Gastrocnemius medialis (tissue), 4 donors: ENCODE measurements at regions not wholly inside any gene's neighbourhood (a gene's known extent, or its start where the extent isn't known, plus 50 kb on each side); places are given as distances from the start of the nearest gene placed in this dataset.

Experiments
- ATAC-seq, 2 donors: fragments of 150-250 bp; one replicate each; pipeline ENCODE4 v1.9.1; 2016
- DNase-seq, 2 donors: peaks; one replicate each; pipeline ENCODE4 v3.0.0-alpha.2; 2019
- H3K27ac ChIP-seq, 4 donors: fragments of 200-600 bp; sonication (generic); 1 replicate in 1 of 4; 2 replicates in 3 of 4; pipeline ENCODE4 v1.5.1; 2016 to 2018; ENCODE audit warnings: mild to moderate bottlenecking in 2 of 4, moderate library complexity in 1 of 4
- H3K27me3 ChIP-seq, 3 donors: fragments of 200-600 bp; sonication (generic) in 2 of 3; 1 replicate in 1 of 3; 2 replicates in 2 of 3; pipeline versions ENCODE4 v1.5.1 to v1.6.0; 2016 to 2019; ENCODE audit warnings: mild to moderate bottlenecking in 1 of 3, moderate library complexity in 1 of 3
- H3K36me3 ChIP-seq, 2 donors: fragments of 200-600 bp; sonication (generic) in 1 of 2; one replicate each; pipeline ENCODE4 v1.5.1; 2017 to 2018
- H3K4me1 ChIP-seq, 2 donors: fragments of 200-600 bp; sonication (generic) in 1 of 2; one replicate each; pipeline ENCODE4 v1.5.1; 2016 to 2017; ENCODE audit warnings: mild to moderate bottlenecking in 2 of 2
- H3K4me3 ChIP-seq, 4 donors: fragments of 200-600 bp; sonication (generic) in 3 of 4; 1 replicate in 1 of 4; 2 replicates in 3 of 4; pipeline ENCODE4 v1.5.1; 2016 to 2019; ENCODE audit warnings: mild to moderate bottlenecking in 2 of 4
- H3K9me3 ChIP-seq, 3 donors: fragments of 200-600 bp; sonication (generic) in 2 of 3; 1 replicate in 1 of 3; 2 replicates in 2 of 3; pipeline ENCODE4 v1.5.1; 2016 to 2019
- POLR2A ChIP-seq, 2 donors: fragments of 450-650 bp; IDR thresholded peaks; one replicate each; pipeline ENCODE4 v1.6.1; 2017; ENCODE audit warnings: antibody characterized with exemption in 2 of 2, mild to moderate bottlenecking in 2 of 2, moderate library complexity in 2 of 2
- in situ Hi-C, 4 donors: fragments of 200-750 bp; cut with MboI; loops; one replicate each; pipeline versions ENCODE4 v1.15.0 to v1.8.0; 2017; ENCODE audit warnings: low sequenced_read_pairs in 4 of 4
- intact Hi-C: fragments of 100-400 bp; cut with DNase I; formaldehyde crosslinking; loops from one replicate; pipeline ENCODE4 v1.15.1; 2023; ENCODE audit warnings: low total_unique reads
- TF ChIP-seq, protein P1 (sequence below), 5 experiments: fragments of 450-650 bp in 3 of 5; fragments of 200-600 bp in 2 of 5; sonication (generic) in 2 of 5; IDR thresholded peaks in 4 of 5; conservative IDR thresholded peaks in 1 of 5; 1 replicate in 4 of 5; 2 replicates in 1 of 5; pipeline ENCODE4 v1.5.1; 2016 to 2019; ENCODE audit warnings: antibody characterized with exemption in 5 of 5, mild to moderate bottlenecking in 3 of 5, moderate library complexity in 3 of 5

DNA sequence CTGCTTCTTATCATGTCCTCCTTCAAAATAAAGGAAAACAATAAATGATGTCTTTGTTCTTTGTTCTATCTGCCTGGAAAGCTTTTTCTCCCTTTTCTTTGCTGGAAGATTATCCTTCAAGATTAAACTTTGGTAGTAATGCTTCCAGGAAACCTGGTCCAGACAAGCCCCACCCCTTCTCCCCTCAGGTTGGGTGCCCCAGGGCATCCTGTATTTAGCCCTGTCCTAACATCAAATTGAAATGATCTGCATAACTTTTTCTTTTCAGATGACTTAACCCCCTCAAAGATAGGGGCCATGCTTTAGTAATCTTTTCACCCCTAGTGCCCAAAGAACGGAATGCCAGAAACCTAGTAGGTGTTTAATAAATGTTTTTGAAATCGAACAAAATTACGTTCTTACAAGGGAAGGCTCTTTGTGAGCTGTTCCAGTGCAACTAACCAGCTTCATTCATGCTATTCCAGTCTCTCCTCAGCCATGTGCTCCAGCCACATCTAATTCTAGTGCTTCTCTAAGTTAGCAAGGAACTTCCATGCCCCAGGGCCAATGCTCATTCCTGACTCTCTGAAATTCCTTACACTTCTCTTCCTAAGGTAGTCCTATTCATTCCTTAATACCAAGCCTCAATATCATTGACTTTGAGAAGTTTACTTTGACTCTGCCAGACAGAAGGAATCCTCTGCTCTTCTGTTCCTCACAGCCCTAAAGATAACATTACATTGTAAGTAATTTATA lies 135.6 kb upstream of the BACH2 start:
- Histone ChIP-seq H3K4me1 (no peaks in the 10 kb centered on the region), H3K4me3 (no peak overlapping the region), H3K27me3 (no peaks in the 10 kb centered on the region), H3K9me3 (peaks cover 0 to 9% (median 3%) of the 10 kb centered on the region in 3 donors), H3K36me3 (no peaks in the 10 kb centered on the region), H3K27ac (no peak overlapping the region)
- TF ChIP-seq, protein P1, sequence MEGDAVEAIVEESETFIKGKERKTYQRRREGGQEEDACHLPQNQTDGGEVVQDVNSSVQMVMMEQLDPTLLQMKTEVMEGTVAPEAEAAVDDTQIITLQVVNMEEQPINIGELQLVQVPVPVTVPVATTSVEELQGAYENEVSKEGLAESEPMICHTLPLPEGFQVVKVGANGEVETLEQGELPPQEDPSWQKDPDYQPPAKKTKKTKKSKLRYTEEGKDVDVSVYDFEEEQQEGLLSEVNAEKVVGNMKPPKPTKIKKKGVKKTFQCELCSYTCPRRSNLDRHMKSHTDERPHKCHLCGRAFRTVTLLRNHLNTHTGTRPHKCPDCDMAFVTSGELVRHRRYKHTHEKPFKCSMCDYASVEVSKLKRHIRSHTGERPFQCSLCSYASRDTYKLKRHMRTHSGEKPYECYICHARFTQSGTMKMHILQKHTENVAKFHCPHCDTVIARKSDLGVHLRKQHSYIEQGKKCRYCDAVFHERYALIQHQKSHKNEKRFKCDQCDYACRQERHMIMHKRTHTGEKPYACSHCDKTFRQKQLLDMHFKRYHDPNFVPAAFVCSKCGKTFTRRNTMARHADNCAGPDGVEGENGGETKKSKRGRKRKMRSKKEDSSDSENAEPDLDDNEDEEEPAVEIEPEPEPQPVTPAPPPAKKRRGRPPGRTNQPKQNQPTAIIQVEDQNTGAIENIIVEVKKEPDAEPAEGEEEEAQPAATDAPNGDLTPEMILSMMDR (IDR thresholded peaks at IDR 0.05 in 4 of 5, conservative IDR thresholded peaks at IDR 0.05 in 1 of 5): no peak
- TF ChIP-seq POLR2A (IDR thresholded peaks at IDR 0.05): no peak
- DNase-seq: no peak
- intact Hi-C loops: no loop called here
- ATAC-seq: no peak
- in situ Hi-C loops: no loop called here

DNA sequence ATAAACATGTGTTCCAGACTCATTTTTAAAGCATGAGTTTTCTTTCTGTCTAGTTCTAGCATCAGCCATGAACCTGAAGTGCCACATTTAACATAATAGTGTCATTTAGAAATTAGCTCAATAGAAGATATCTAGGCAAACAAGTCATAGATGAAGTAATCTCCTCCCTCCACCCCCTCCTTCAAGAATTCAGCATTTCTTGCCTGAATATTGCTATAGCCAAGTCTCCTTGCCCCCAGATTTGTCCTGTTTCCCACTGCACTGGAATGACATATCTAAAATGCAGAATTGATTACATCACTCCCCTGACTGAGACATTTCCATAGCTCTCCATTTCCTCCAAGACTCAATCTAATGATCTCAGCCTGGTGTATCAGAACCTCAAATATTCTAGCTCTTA lies 134.9 kb upstream of the BACH2 start:
- intact Hi-C loops: no loop called here
- ATAC-seq: no peak
- DNase-seq: no peak
- H3K27ac ChIP-seq: no peak overlapping the region
- H3K27me3 ChIP-seq: no peaks in the 10 kb centered on the region
- H3K36me3 ChIP-seq: no peaks in the 10 kb centered on the region
- TF ChIP-seq, protein P1 (IDR thresholded peaks at IDR 0.05 in 4 of 5, conservative IDR thresholded peaks at IDR 0.05 in 1 of 5): no peak
- no peak for TF ChIP-seq POLR2A (IDR thresholded peaks at IDR 0.05)
- no peaks in the 10 kb centered on the region for H3K4me1 ChIP-seq
- H3K4me3 ChIP-seq: no peak overlapping the region
- in situ Hi-C loops: no loop called here
- H3K9me3 ChIP-seq: peaks cover 0 to 9% (median 3%) of the 10 kb centered on the region in 3 donors

DNA sequence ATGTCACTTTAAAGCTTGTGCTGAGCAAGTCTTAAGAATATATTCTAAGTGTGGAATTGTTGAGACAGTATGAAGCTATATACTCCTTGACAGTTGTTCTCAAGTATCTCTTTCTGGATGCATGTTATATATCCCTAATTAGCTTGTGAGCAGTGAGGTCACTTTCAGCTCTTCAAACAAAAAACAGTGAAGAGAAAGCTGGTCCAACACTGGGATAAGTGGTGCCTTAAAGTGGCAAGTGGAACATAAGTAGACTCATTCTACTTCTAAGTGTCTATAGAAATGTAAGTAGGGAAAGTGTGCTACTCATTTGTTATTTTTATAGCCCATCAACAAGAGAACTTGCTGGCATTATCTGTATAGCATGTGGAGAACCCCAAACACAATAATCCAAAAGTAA lies 133.1 kb upstream of the BACH2 start:
- intact Hi-C loops: no loop called here
- TF ChIP-seq, protein P1 (IDR thresholded peaks at IDR 0.05 in 4 of 5, conservative IDR thresholded peaks at IDR 0.05 in 1 of 5): no peak
- no peak for TF ChIP-seq POLR2A (IDR thresholded peaks at IDR 0.05)
- Histone ChIP-seq H3K27me3 (no peaks in the 10 kb centered on the region), H3K4me3 (peak overlapping the region in 1 of 4 donors; percentile 13), H3K4me1 (no peaks in the 10 kb centered on the region), H3K9me3 (peaks cover 0 to 9% (median 3%) of the 10 kb centered on the region in 3 donors), H3K27ac (no peak overlapping the region), H3K36me3 (no peaks in the 10 kb centered on the region)
- ATAC-seq (no peak), DNase-seq (no peak)
- in situ Hi-C loops: no loop called here

DNA sequence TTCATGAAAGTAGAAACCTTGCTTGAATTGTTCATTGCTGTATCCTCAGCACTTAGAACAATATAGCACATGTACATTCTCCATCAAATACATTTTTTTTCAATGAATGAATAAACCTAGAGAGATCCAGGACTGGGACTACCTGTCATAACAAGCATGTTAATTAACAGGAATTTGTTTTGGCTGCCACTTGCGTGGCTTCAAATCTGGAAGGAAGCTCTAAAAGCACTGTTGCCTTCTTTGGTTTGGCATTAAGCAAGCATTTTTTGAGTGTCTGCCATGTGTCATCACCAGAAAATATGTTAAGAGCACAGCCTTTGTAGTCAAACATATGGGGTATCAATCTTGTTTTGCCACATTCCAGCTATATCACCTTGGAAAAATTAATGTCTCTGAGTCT lies 131.9 kb upstream of the BACH2 start:
- in situ Hi-C loops: no loop called here
- peak overlapping the region in 1 of 4 donors; percentile 13 for H3K4me3 ChIP-seq

More for the DNA sequence above, 131.9 kb upstream of the BACH2 start:
- Histone ChIP-seq H3K27me3 (no peaks in the 10 kb centered on the region), H3K9me3 (peaks cover 0 to 9% (median 3%) of the 10 kb centered on the region in 3 donors), H3K27ac (no peak overlapping the region), H3K4me1 (no peaks in the 10 kb centered on the region), H3K36me3 (no peaks in the 10 kb centered on the region)
- intact Hi-C loops: no loop called here
- no peak for TF ChIP-seq POLR2A (IDR thresholded peaks at IDR 0.05)
- TF ChIP-seq, protein P1 (IDR thresholded peaks at IDR 0.05 in 4 of 5, conservative IDR thresholded peaks at IDR 0.05 in 1 of 5): no peak
- no peak for DNase-seq
- ATAC-seq: no peak
